Activated CD4-positive, CD25-positive, alpha-beta regulatory T cell treated with anti-CD3 and anti-CD28 coated beads, Interleukin-2, amount 50 U/mL, for 72 hours (primary cell): ENCODE measurements at regions not wholly inside any gene's neighbourhood (a gene's known extent, or its start where the extent isn't known, plus 50 kb on each side); places are given as distances from the start of the nearest gene placed in this dataset.
A peak's percentile ranks its signal among the peaks of the same experiment; 100 is the strongest.

Experiments
- DNase-seq: peaks from one replicate; pipeline ENCODE4 v3.0.0; 2021

DNA sequence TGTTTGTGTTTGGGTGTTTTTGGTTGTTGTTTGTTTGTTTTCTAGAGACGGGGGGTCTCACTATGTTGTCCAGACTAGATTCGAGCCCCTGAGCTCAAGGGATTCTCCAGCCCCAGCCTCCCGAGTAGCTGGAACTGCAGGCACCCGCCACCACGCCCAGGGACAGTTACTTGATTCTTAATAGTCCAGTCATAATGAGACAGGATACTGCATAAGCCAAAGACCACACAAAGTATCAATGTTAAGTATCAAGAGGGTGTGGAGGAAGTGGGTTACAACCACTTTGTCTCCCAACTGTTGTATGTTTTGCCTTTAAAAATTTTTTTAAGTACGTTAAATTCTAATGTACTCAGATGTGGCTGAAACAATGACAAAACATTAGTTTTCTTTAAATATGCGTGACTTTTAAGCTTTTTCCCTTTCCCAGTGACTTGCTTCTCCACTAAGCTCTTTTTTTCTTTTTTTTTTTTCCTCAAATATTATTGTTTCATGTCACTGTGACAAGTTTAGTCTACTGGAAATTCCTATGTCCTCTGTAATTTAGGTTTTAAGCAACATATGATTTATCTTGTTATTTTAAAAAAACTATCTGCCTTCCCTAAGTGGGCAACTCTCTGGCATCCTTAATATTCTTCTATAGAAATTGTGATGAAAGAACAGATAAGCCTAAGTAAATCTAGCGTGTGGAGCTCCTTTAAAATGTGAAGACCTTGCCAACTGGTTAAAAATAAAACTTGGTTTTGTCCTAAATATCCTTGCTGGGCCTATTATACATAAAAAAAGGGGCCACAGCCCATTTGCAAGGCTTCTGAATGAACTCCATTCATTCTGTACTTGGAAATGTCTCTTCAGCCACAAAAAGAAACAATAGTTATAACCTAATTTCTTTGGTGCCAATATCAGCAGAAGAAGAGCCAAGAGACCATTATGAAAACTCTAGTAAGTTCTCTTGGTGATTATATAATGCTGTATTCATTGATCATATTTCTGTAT, 56.2 kb upstream of the DPH5 start:
- DNase-seq = peak; percentile 47

DNA sequence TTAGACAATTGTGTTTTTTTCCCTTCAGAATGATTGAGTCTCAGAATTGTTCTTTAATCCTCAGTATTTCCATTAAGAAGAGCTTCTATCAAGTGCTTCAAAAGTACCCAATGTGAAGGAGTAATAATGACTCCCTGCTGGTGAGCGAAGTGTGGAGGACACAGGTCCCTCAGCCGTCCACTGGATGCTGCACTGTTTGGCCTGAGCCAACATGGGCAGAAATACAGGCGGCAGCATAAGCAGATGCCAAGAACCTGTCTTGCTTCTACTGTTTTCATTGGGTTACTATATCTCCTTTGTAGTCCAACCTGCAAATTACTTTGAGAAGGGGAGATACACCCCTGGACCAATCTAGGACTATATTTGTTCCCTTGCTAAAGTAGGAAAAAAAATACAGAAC, 55.3 kb upstream of the DPH5 start:
- no peak for DNase-seq

DNA sequence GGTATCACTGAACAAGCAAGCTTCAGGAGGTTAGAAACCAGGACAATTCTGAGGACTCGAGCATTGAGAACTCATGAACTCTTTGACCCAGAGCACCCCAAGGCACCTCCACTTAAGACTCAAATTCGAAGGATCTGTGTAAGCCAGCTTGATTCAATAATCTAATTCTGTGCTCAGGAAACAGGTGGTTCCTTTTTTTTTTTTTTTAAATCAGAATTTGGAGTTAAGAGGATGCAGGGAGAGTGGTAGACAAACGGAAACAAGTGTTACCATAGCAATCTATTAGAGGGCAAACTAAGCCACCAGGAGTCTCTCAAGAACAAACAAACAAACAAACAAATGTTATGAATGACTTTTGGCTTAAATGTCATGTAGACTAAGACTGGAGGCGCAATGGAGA, 53.8 kb upstream of the DPH5 start:
- no peak for DNase-seq

DNA sequence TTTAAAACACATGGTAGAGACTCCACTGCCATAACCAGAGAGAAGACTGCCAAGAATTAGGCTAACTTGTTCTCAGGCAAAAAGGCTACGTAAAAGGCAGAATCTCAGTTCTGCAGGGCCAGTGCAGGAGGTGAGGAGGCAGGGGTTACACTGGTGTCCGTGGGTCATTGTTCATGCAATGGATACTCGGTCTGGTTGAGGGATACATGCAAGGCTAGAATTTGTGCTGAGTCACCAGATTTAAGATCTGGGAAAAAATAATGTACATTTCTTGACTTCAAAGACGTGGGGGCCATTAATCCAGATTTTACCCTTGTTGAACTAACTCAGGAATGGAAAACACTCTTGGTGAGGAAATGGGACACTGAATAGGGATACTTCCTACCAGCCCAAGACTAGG, 52.3 kb upstream of the DPH5 start:
- no peak for DNase-seq

DNA sequence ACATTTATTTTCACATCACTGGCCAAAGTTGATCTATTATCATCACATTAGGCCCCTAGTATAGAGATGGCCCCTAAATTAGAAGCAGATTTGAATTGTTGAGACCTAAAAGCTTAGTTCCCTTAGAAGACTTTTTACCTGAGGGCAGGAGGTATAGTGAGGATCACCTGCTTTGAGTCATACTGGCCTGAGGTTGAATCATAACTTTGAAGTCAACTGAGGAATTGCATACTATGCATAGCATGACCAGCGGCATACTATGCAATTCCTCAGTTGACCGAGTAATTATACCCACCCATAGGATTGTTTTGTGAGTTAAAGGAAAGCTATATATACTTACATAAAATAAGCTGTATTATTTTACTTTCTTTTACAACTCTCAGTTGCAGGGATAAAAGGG, 50.3 kb upstream of the DPH5 start:
- no peak for DNase-seq
